HG03280 (cell line): ENCODE measurements at regions not wholly inside any gene's neighbourhood (a gene's known extent, or its start where the extent isn't known, plus 50 kb on each side); places are given as distances from the start of the nearest gene placed in this dataset.

ENCODE experiments used
- ATAC-seq: cut with Tn5 transposase; IDR thresholded peaks from one replicate; pipeline ENCODE4 v1.9.1; 2021; ENCODE audit warnings: mild to moderate bottlenecking, moderate library complexity; ENCODE audit not compliant: unreplicated experiment

- ATAC-seq = peak; percentile 99
Observed at GRCh38 chr1:79460773-79461436, 454.4 kb upstream of the ADGRL4 start.

GRCh38 chr1:79457562-79458224, 451.2 kb upstream of the ADGRL4 start:
- ATAC-seq = no peak

- ATAC-seq = no peak
Observed at GRCh38 chr1:79448426-79448825, 441.9 kb upstream of the ADGRL4 start.

GRCh38 chr1:79441238-79441637, 434.7 kb upstream of the ADGRL4 start:
- no peak for ATAC-seq

- no peak for ATAC-seq
Observed at GRCh38 chr1:79437540-79437939, 431.0 kb upstream of the ADGRL4 start.

- no peak for ATAC-seq
Observed at GRCh38 chr1:79431340-79431739, 424.8 kb upstream of the ADGRL4 start.

- ATAC-seq = no peak
Observed at GRCh38 chr1:79430437-79430836, 423.9 kb upstream of the ADGRL4 start.

- no peak for ATAC-seq
Observed at GRCh38 chr1:79422726-79423125, 416.2 kb upstream of the ADGRL4 start.

GRCh38 chr1:79398501-79398900, 392.0 kb upstream of the ADGRL4 start:
- no peak for ATAC-seq

- no peak for ATAC-seq
Observed at GRCh38 chr1:79396901-79397300, 390.4 kb upstream of the ADGRL4 start.

- no peak for ATAC-seq
Observed at GRCh38 chr1:79388694-79389361, 382.3 kb upstream of the ADGRL4 start.

- no peak for ATAC-seq
Observed at GRCh38 chr1:79386730-79387129, 380.2 kb upstream of the ADGRL4 start.

- ATAC-seq = no peak
Observed at GRCh38 chr1:79380078-79380477, 373.5 kb upstream of the ADGRL4 start.

- ATAC-seq = no peak
Observed at GRCh38 chr1:79376106-79376505, 369.6 kb upstream of the ADGRL4 start.

- no peak for ATAC-seq
Observed at GRCh38 chr1:79375352-79375751, 368.8 kb upstream of the ADGRL4 start.

GRCh38 chr1:79374397-79374796, 367.9 kb upstream of the ADGRL4 start:
- no peak for ATAC-seq

- no peak for ATAC-seq
Observed at GRCh38 chr1:79373481-79374125, 367.1 kb upstream of the ADGRL4 start.

GRCh38 chr1:79371802-79372201, 365.3 kb upstream of the ADGRL4 start:
- no peak for ATAC-seq

GRCh38 chr1:79369091-79369490, 362.6 kb upstream of the ADGRL4 start:
- no peak for ATAC-seq

- ATAC-seq = no peak
Observed at GRCh38 chr1:79364896-79365295, 358.4 kb upstream of the ADGRL4 start.

- ATAC-seq = no peak
Observed at GRCh38 chr1:79363430-79363829, 356.9 kb upstream of the ADGRL4 start.

- no peak for ATAC-seq
Observed at GRCh38 chr1:79362470-79362869, 355.9 kb upstream of the ADGRL4 start.
